ENCODE measurements at regions not wholly inside any gene's neighbourhood (a gene's known extent, or its start where the extent isn't known, plus 50 kb on each side); places are given as distances from the start of the nearest gene placed in this dataset.

GRCh38 chr1:244952280-244952933, 88.1 kb upstream of the HNRNPU start:
- no peaks in the 10 kb centered on the region for H3K9me1 ChIP-seq (ENCODE audit: control insufficient read depth, insufficient read depth, low read length)
- no peak; the same call in 2 of the 3 replicates for ATAC-seq
- no peak overlapping the region for H3K27ac ChIP-seq (ENCODE audit: extremely low read depth, low read depth, low read length)
- no peak for FAIRE-seq
- in situ Hi-C loops (cut with MboI) (no loop called here), intact Hi-C loops (cut with micrococcal nuclease) (no loop called here)
- H3K79me2 ChIP-seq (ENCODE audit: control insufficient read depth, insufficient read depth, low read length) = no peaks in the 10 kb centered on the region
- no TSS peak for BruUV-seq (replicated peaks)
- CTCF ChIA-PET (ENCODE audit: low intra/inter-chr PET ratio) = no interaction called here
- H3K9ac ChIP-seq (ENCODE audit: insufficient read depth in 1 of 2, low read depth in 2 of 2, low read length in 2 of 2) = no peak overlapping the region
- H3K4me3 ChIP-seq = no peak overlapping the region
- H4K20me1 ChIP-seq (replicated peaks; ENCODE audit: control insufficient read depth, insufficient read depth, low read length) = no peaks in the 10 kb centered on the region
- H2AFZ ChIP-seq (ENCODE audit: low read depth, low read length) = peak overlapping the region; percentile 26
- no peak for TF ChIP-seq ZFP91 (CRISPR knock-in tag; IDR thresholded peaks at IDR 0.05)
- TF ChIP-seq ZNF41 (CRISPR knock-in tag; conservative IDR thresholded peaks at IDR 0.05) = no peak
- TF ChIP-seq CEBPB (tag; IDR thresholded peaks at IDR 0.05) = peak; percentile 23; the same call in 1 of the 2 replicates
- TF ChIP-seq TAF7 (tag; IDR thresholded peaks at IDR 0.05) = no peak
- TF ChIP-seq ZNF512 (tag; IDR thresholded peaks at IDR 0.05) = peak; percentile 93
- no peak for TF ChIP-seq RAD21 (CRISPR knock-in tag; conservative IDR thresholded peaks at IDR 0.05 in 1 of 2, IDR thresholded peaks at IDR 0.05 in 1 of 2)
- no peak for TF ChIP-seq GATAD2A (IDR thresholded peaks at IDR 0.05)
- no peak for TF ChIP-seq HSF4 (CRISPR knock-in tag; IDR thresholded peaks at IDR 0.05; ENCODE audit: borderline replicate concordance)
- H3K27me3 ChIP-seq (ENCODE audit: control insufficient read depth in 2 of 2, insufficient read depth in 2 of 2, low read length in 2 of 2) = no peaks in the 10 kb centered on the region
- no peak overlapping the region for H3K4me2 ChIP-seq (ENCODE audit: insufficient read depth, low read length)
- H3K4me1 ChIP-seq (replicated peaks in 1 of 2; ENCODE audit: control insufficient read depth in 2 of 2, insufficient read depth in 2 of 2, low read length in 2 of 2) = no peaks in the 10 kb centered on the region
- no peaks in the 10 kb centered on the region for H3K9me3 ChIP-seq (replicated peaks; ENCODE audit: control insufficient read depth, insufficient read depth, low read depth, low read length)
- DNase-seq (ENCODE audit: extremely low read depth in 1 of 4, low spot score in 3 of 4) = no peak
- no peaks in the 10 kb centered on the region for H3K36me3 ChIP-seq (ENCODE audit: control insufficient read depth, insufficient read depth, low read length)
- POLR2A ChIA-PET = interaction anchor here (0.6 to 1.2 kb wide), 2 partner anchors 12 to 26 kb away, joined by 3 read pairs; no protein-coding TSS in a partner anchor
- WGBS (ENCODE audit: insufficient coverage, low coverage, missing lambda C conversion rate) = 63% methylated on average over 5 of the region's 5 CpGs

All from K562 (cell line).